ENCODE measurements at regions not wholly inside any gene's neighbourhood (a gene's known extent, or its start where the extent isn't known, plus 50 kb on each side); places are given as distances from the start of the nearest gene placed in this dataset.

GRCh38 chr5:174234388-174234787 is 188.9 kb downstream of the NSG2 start:
- ChIA-PET CTCF (ENCODE audit: partially characterized antibody) (no interaction called here), POLR2A (ENCODE audit: partially characterized antibody) (no interaction called here)
- Histone ChIP-seq H2AFZ (ENCODE audit: low read length) (no peak overlapping the region), H3K79me1 (ENCODE audit: low read depth, low read length) (no peaks in the 10 kb centered on the region), H3K4ac (replicated peaks; ENCODE audit: insufficient read length, low read depth, low read length) (no peak overlapping the region), H2BK120ac (replicated peaks; ENCODE audit: low read depth, low read length) (no peak overlapping the region), H3K79me2 (ENCODE audit: control insufficient read depth in 1 of 2, insufficient read depth in 2 of 2, low read length in 2 of 2) (no peaks in the 10 kb centered on the region), H3K27ac (ENCODE audit: low read depth, low read length) (no peak overlapping the region), H4K91ac (replicated peaks; ENCODE audit: insufficient read length, low read length) (no peak overlapping the region), H3K27me3 (replicated peaks in 1 of 4; ENCODE audit: control insufficient read depth in 3 of 4, extremely low read depth in 1 of 4, insufficient read depth in 3 of 4, low read length in 3 of 4) (no peaks in the 10 kb centered on the region), H2BK15ac (ENCODE audit: low read length) (no peak overlapping the region), H2AK5ac (ENCODE audit: low read depth, low read length) (no peak overlapping the region), H3K9ac (replicated peaks in 1 of 4; ENCODE audit: extremely low read depth in 1 of 4, low read depth in 3 of 4, low read length in 3 of 4) (no peak overlapping the region), H3K56ac (replicated peaks; ENCODE audit: insufficient read length, low read depth, low read length) (no peak overlapping the region), H4K20me1 (replicated peaks in 1 of 2; ENCODE audit: control insufficient read depth in 1 of 2, insufficient read depth in 2 of 2, low read length in 2 of 2) (no peaks in the 10 kb centered on the region), H2BK12ac (ENCODE audit: low read depth, low read length) (no peak overlapping the region), H3K23me2 (ENCODE audit: low read depth, low read length) (no peaks in the 10 kb centered on the region; the same call in 1 of the 2 replicates), H3K4me2 (ENCODE audit: insufficient read depth in 1 of 2, low read depth in 2 of 2, low read length in 2 of 2) (no peak overlapping the region), H3K4me3 (ENCODE audit: extremely low read depth in 1 of 4, insufficient read depth in 2 of 4, low read depth in 3 of 4, low read length in 4 of 4) (no peak overlapping the region), H2BK20ac (ENCODE audit: low read length) (no peak overlapping the region), H4K8ac (ENCODE audit: extremely low read depth, insufficient read depth, low read length) (no peak overlapping the region), H4K5ac (ENCODE audit: insufficient read length, low read depth, low read length) (no peak overlapping the region), H3K18ac (ENCODE audit: extremely low read depth, low read length) (no peak overlapping the region), H2BK5ac (ENCODE audit: low read depth, low read length) (no peak overlapping the region), H3K9me3 (ENCODE audit: insufficient read depth in 2 of 2, low read depth in 1 of 2, low read length in 1 of 2) (no peaks in the 10 kb centered on the region), H3K4me1 (replicated peaks in 1 of 4; ENCODE audit: control insufficient read depth in 3 of 4, insufficient read depth in 4 of 4, low read length in 3 of 4) (no peaks in the 10 kb centered on the region), H3K14ac (ENCODE audit: insufficient read length) (no peak overlapping the region), H3K23ac (ENCODE audit: insufficient read length) (no peak overlapping the region), H3K36me3 (ENCODE audit: control insufficient read depth in 2 of 4, insufficient read depth in 4 of 4, low read length in 3 of 4) (no peaks in the 10 kb centered on the region)
- no peak for DNase-seq (ENCODE audit: low read depth in 1 of 2, low spot score in 2 of 2)
- 80% methylated on average over 8 of the region's 8 CpGs; no CpG with 5 or more reads in 1 of the 2 experiments for WGBS, 2 experiments (ENCODE audit: extremely low coverage in 1 of 2, insufficient coverage in 1 of 2, insufficient read length in 1 of 2, insufficient replicate concordance in 2 of 2, low coverage in 1 of 2, low lambda C conversion rate in 2 of 2, missing lambda C conversion rate in 1 of 2)
- FAIRE-seq, result no peak
- TF ChIP-seq NRF1 (IDR thresholded peaks at IDR 0.05; ENCODE audit: low read depth, low read length), result no peak
- no peak for TF ChIP-seq YY1 (IDR thresholded peaks at IDR 0.05; ENCODE audit: low read depth, low read length)
- TF ChIP-seq SP4 (IDR thresholded peaks at IDR 0.05; ENCODE audit: low read length), result no peak
- no peak for TF ChIP-seq ZNF274 (IDR thresholded peaks at IDR 0.05; ENCODE audit: borderline replicate concordance, extremely low read depth, low read length)
- TF ChIP-seq JUND (IDR thresholded peaks at IDR 0.05; ENCODE audit: low read length), result no peak
- no peak for TF ChIP-seq POU5F1 (IDR thresholded peaks at IDR 0.05; ENCODE audit: low read depth, low read length)
- TF ChIP-seq SP1 (IDR thresholded peaks at IDR 0.05; ENCODE audit: low read depth, low read length), result no peak
- no peak for TF ChIP-seq RBBP5 (IDR thresholded peaks at IDR 0.05; ENCODE audit: borderline replicate concordance, low read depth, low read length)
- no peak for TF ChIP-seq HDAC2 (IDR thresholded peaks at IDR 0.05; ENCODE audit: borderline replicate concordance in 1 of 2, low read depth in 2 of 2, low read length in 2 of 2)
- no peak for TF ChIP-seq RFX5 (IDR thresholded peaks at IDR 0.05; ENCODE audit: borderline replicate concordance, low read depth, low read length)
- no peak for TF ChIP-seq CTBP2 (IDR thresholded peaks at IDR 0.05; ENCODE audit: borderline replicate concordance, insufficient read depth, insufficient read length, low read length)
- TF ChIP-seq JUN (IDR thresholded peaks at IDR 0.05; ENCODE audit: low read depth, low read length), result no peak
- TF ChIP-seq KDM4A (IDR thresholded peaks at IDR 0.05; ENCODE audit: low read depth, low read length, severe bottlenecking), result no peak
- no peak for TF ChIP-seq FOSL1 (IDR thresholded peaks at IDR 0.05; ENCODE audit: insufficient read depth, low read depth, low read length)
- no peak for TF ChIP-seq SAP30 (IDR thresholded peaks at IDR 0.05; ENCODE audit: insufficient read depth, insufficient replicate concordance, low read length)
- no peak for TF ChIP-seq BRCA1 (IDR thresholded peaks at IDR 0.05; ENCODE audit: low read depth, low read length)
